Erythroblast (primary cell): ENCODE measurements at regions not wholly inside any gene's neighbourhood (a gene's known extent, or its start where the extent isn't known, plus 50 kb on each side); places are given as distances from the start of the nearest gene placed in this dataset.

Experiments
- GATA1 ChIP-seq: IDR thresholded peaks from 2 replicates; pipeline ENCODE4 v1.6.1; 2011; ENCODE audit warnings: low read depth, mild to moderate bottlenecking, control low read depth, low read length, moderate library complexity
- POLR2A ChIP-seq: IDR thresholded peaks from 2 replicates; pipeline ENCODE4 v1.6.1; 2011; ENCODE audit warnings: mild to moderate bottlenecking, low read length

DNA sequence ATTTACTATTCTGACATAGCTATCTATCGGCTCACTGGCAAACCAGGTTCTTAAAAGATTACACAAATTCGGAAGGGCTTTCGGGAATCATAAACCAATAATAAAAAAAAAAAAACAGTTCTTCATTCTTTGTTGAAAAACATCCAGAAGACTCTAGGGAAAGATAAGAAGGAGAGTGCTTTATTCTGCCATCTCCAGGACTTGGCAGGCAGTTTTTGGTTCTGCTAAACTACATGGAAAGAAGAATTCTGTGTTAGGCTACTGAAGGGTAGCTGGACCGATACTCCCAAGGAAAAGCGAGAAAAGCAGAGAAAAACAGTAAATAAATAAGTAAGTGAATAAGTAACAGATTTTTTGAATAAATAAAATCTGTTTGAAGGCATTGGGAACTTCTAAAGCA is 423.5 kb upstream of the KLF6 start:
- TF ChIP-seq POLR2A (no peak), GATA1 (no peak)
